Kidney (tissue), 13 donors: ENCODE measurements at regions not wholly inside any gene's neighbourhood (a gene's known extent, or its start where the extent isn't known, plus 50 kb on each side); places are given as distances from the start of the nearest gene placed in this dataset.

Experiments
- DNase-seq, 5 donors: peaks; one replicate each; pipeline ENCODE4 v3.0.0-alpha.2; 2013 to 2020
- FAIRE-seq: peaks from 2 replicates; lab custom pipeline; 2012; peaks lifted over from hg19 to GRCh38; lab: Jason Lieb, UNC
- H3K27ac ChIP-seq, 2 donors: one replicate each; pipeline ENCODE4 v1.7.0; 2013; ENCODE audit warnings: low read depth in 2 of 2, low read length in 2 of 2, inconsistent platforms in 1 of 2
- H3K27me3 ChIP-seq: one replicate; pipeline ENCODE4 v1.7.1; 2013; ENCODE audit warnings: low read length, inconsistent platforms; ENCODE audit not compliant: control insufficient read depth, insufficient read depth
- H3K36me3 ChIP-seq, 3 donors: one replicate each; pipeline versions ENCODE4 v1.7.0 to v1.7.1; 2013; ENCODE audit warnings: low read length in 3 of 3, control low read depth in 1 of 3, inconsistent platforms in 1 of 3; ENCODE audit not compliant: insufficient read depth in 3 of 3, control insufficient read depth in 2 of 3
- H3K4me1 ChIP-seq, 3 donors: one replicate each; pipeline versions ENCODE4 v1.7.0 to v1.7.1; 2013; ENCODE audit warnings: low read length in 3 of 3, inconsistent platforms in 1 of 3, low read depth in 1 of 3; ENCODE audit not compliant: control insufficient read depth in 2 of 3, insufficient read depth in 2 of 3
- H3K4me3 ChIP-seq, 3 donors: one replicate each; pipeline versions ENCODE4 v1.7.0 to v1.8.1; 2013; ENCODE audit warnings: low read length in 3 of 3, control low read depth in 1 of 3, inconsistent platforms in 1 of 3
- H3K9ac ChIP-seq, 3 donors: one replicate each; pipeline versions ENCODE4 v1.7.0 to v1.7.1; 2013; ENCODE audit warnings: low read length in 3 of 3, control low read depth in 1 of 3, inconsistent platforms in 1 of 3
- H3K9me3 ChIP-seq, 3 donors: one replicate each; pipeline versions ENCODE4 v1.7.0 to v1.7.1; 2013; ENCODE audit warnings: low read length in 3 of 3, control low read depth in 1 of 3, inconsistent platforms in 1 of 3; ENCODE audit not compliant: control insufficient read depth in 2 of 3, insufficient read depth in 1 of 3
- CTCF ChIP-seq: IDR thresholded peaks from 3 replicates; pipeline ENCODE4 v1.5.1; 2012; ENCODE audit warnings: mild to moderate bottlenecking, moderate library complexity, borderline replicate concordance; ENCODE audit not compliant: insufficient read depth; ENCODE audit errors: extremely low read depth
- intact Hi-C: fragments of 100-400 bp; cut with DNase I; formaldehyde crosslinking; loops from one replicate; pipeline ENCODE4 v1.11.1; 2022
- donor health status: control.
- donor health status: control.
- donor health status: control.
- donor health status: control.
- donor health status: control.
- donor health status: DM: yes; HTN: yes; CAD: no.
- donor health status: Normal renal cell carcinoma (clear cell type).

GRCh38 chr9:113665756-113666155 is 202.2 kb downstream of the RGS3 start:
- H3K36me3 ChIP-seq, result no peaks in the 10 kb centered on the region
- FAIRE-seq (no peak), DNase-seq (peak in 1 of 5 donors; percentile 5)
- H3K27me3 ChIP-seq, result no peaks in the 10 kb centered on the region
- no peaks in the 10 kb centered on the region for H3K9me3 ChIP-seq
- H3K4me1 ChIP-seq, result no peaks in the 10 kb centered on the region
- intact Hi-C loops, result no loop called here
- H3K4me3 ChIP-seq, result no peak overlapping the region
- no peak overlapping the region for H3K27ac ChIP-seq
- no peak overlapping the region for H3K9ac ChIP-seq
- no peak for TF ChIP-seq CTCF

- H3K27ac ChIP-seq, result no peak overlapping the region
- H3K9me3 ChIP-seq, result no peaks in the 10 kb centered on the region
- TF ChIP-seq CTCF, result no peak
- DNase-seq, result no peak
- no peak for FAIRE-seq
- H3K4me1 ChIP-seq, result no peaks in the 10 kb centered on the region
- H3K36me3 ChIP-seq, result no peaks in the 10 kb centered on the region
- intact Hi-C loops, result no loop called here
- no peaks in the 10 kb centered on the region for H3K27me3 ChIP-seq
- H3K9ac ChIP-seq, result no peak overlapping the region
- H3K4me3 ChIP-seq, result no peak overlapping the region
Observed at GRCh38 chr9:113668061-113668460, 204.5 kb downstream of the RGS3 start.

GRCh38 chr9:113669522-113670115 is 206.1 kb downstream of the RGS3 start:
- no peak for FAIRE-seq
- TF ChIP-seq CTCF, result no peak
- H3K4me3 ChIP-seq, result no peak overlapping the region
- no peak for DNase-seq
- no peaks in the 10 kb centered on the region for H3K27me3 ChIP-seq
- no peak overlapping the region for H3K27ac ChIP-seq
- intact Hi-C loops, result no loop called here
- H3K9me3 ChIP-seq, result no peaks in the 10 kb centered on the region
- H3K36me3 ChIP-seq, result no peaks in the 10 kb centered on the region
- H3K9ac ChIP-seq, result no peak overlapping the region
- H3K4me1 ChIP-seq, result no peaks in the 10 kb centered on the region

- intact Hi-C loops, result no loop called here
Observed at GRCh38 chr9:113673726-113674125, 202.4 kb upstream of the ZNF618 start.

More at GRCh38 chr9:113673726-113674125, 202.4 kb upstream of the ZNF618 start:
- no peak for DNase-seq
- no peak overlapping the region for H3K27ac ChIP-seq
- no peak for FAIRE-seq
- H3K27me3 ChIP-seq, result no peaks in the 10 kb centered on the region
- H3K4me3 ChIP-seq, result no peak overlapping the region
- H3K9me3 ChIP-seq, result no peaks in the 10 kb centered on the region
- no peak for TF ChIP-seq CTCF
- H3K36me3 ChIP-seq, result no peaks in the 10 kb centered on the region
- H3K9ac ChIP-seq, result no peak overlapping the region
- H3K4me1 ChIP-seq, result no peaks in the 10 kb centered on the region
